Epithelial cell of esophagus (primary cell): ENCODE measurements at regions not wholly inside any gene's neighbourhood (a gene's known extent, or its start where the extent isn't known, plus 50 kb on each side); places are given as distances from the start of the nearest gene placed in this dataset.
A peak's percentile ranks its signal among the peaks of the same experiment; 100 is the strongest.

Source experiments
- DNase-seq: peaks from one replicate; pipeline ENCODE4 v3.0.0; 2010; ENCODE audit warnings: low read depth
- H3K4me3 ChIP-seq: 2 replicates; pipeline ENCODE4 v1.5.1; 2011; ENCODE audit warnings: mild to moderate bottlenecking, low read length, control low read depth
- TF ChIP-seq, protein P1 (sequence below): IDR thresholded peaks from 2 replicates; pipeline ENCODE4 v1.5.1; 2011; ENCODE audit warnings: low read depth, mild to moderate bottlenecking, low read length, control low read depth, inconsistent platforms; ENCODE audit not compliant: insufficient read depth; ENCODE audit errors: missing control alignments

DNA sequence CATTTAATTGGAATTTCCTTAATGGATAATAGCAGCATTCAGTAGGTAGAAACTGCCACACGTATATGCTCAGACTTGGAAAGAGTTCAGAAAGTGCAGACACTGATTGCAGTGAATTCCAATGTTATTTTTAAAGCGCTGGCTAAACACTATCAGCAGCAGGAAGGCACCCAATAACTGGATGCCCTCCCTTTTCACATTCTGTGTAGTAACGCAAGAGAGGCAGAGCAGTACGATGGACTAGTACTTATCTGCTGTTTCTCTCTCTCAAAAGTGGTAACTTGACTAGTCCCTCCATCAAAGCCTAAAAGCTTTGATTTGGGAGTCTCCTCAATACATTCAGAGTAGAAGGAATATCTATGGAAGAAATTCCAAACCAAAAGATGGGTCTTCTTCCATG, 791.0 kb downstream of the TMTC2 start:
- DNase-seq = peak; percentile 7
- no peak overlapping the region for H3K4me3 ChIP-seq
- TF ChIP-seq, protein P1, sequence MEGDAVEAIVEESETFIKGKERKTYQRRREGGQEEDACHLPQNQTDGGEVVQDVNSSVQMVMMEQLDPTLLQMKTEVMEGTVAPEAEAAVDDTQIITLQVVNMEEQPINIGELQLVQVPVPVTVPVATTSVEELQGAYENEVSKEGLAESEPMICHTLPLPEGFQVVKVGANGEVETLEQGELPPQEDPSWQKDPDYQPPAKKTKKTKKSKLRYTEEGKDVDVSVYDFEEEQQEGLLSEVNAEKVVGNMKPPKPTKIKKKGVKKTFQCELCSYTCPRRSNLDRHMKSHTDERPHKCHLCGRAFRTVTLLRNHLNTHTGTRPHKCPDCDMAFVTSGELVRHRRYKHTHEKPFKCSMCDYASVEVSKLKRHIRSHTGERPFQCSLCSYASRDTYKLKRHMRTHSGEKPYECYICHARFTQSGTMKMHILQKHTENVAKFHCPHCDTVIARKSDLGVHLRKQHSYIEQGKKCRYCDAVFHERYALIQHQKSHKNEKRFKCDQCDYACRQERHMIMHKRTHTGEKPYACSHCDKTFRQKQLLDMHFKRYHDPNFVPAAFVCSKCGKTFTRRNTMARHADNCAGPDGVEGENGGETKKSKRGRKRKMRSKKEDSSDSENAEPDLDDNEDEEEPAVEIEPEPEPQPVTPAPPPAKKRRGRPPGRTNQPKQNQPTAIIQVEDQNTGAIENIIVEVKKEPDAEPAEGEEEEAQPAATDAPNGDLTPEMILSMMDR = no peak

DNA sequence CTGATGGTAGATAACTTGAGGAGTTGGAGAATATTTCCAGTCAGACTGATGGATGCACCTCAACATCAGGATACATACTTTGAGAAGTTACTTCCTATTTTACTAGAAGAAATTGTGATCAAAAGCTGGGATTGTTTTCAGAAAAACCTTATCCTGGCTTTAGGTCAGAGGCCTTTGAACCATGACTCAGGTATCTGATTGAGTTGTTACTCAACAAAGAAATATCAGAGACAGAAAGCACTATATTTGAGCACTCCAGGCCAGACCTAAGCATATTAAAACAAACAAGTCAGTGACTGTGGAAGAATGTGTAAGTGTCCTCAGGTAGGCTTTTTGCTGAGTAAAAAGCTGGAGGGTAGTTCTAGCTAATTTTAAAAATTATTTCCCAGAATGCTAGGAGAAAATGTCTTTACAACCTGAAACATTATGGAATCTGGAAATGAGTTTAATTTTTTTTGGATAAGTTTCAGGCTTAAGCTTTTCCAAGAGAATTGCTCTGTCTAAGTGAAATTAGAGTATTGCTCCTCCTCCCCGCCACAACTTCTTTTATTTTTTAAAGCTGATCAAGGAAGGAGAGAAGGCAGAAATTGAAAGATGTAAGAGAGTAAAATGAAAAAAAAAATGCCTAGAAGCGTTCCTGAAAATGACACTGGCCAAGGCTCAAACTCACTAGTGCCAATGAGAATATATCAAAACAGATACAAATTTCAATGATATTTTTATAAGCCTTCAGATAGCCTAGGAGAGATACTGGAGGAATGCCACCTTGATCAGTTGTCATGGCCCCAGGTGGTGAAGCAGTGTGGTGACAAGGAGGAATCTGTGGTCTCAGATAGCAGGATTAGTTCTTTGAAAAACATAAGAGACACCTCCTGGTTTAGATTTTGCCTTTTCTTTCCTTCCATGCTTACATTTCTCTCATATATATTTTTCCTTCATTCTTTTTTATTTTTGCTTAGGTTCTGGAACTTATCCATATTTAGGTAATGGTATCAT, 790.3 kb downstream of the TMTC2 start:
- TF ChIP-seq, protein P1 = no peak
- H3K4me3 ChIP-seq = no peak overlapping the region
- no peak for DNase-seq

DNA sequence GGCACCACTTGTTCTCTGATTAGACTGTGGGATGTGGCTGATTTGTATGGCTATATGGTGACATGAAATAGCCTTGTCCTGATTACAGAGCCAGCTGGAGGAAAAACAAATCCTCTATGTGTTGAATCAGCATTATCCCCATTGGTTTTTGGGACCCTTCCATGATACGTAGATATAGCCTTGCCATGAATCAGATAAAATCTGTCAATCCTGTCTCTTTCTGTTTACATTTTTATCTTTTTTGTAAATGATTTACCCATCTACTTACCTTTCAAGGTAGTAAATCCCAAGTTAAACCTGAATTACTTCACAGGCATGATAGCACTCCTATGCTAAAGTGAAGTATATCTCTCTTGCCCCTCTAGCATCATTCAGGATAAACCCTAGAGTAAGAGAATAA, 789.3 kb downstream of the TMTC2 start:
- TF ChIP-seq, protein P1 = no peak
- no peak overlapping the region for H3K4me3 ChIP-seq
- DNase-seq = no peak

DNA sequence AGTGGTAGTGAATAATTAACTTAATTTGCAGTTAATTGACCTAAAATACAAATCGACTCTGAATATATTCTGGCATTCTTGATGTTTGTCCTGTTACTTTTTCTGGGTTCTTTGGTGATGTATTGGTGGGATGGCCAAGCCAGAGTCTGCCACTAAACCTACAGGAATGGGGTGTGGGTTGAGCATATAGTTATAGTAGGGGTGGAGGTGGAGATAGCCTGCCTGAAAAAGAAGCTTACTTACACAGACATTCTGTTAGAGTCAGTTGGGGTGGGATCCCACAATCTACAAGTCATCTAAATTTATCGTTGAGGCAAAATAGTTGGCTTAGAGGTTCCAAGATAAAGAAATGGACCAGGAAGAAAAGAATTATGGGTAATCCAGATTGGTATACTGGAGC, 787.7 kb downstream of the TMTC2 start:
- H3K4me3 ChIP-seq = no peak overlapping the region
- TF ChIP-seq, protein P1 = no peak
- no peak for DNase-seq

DNA sequence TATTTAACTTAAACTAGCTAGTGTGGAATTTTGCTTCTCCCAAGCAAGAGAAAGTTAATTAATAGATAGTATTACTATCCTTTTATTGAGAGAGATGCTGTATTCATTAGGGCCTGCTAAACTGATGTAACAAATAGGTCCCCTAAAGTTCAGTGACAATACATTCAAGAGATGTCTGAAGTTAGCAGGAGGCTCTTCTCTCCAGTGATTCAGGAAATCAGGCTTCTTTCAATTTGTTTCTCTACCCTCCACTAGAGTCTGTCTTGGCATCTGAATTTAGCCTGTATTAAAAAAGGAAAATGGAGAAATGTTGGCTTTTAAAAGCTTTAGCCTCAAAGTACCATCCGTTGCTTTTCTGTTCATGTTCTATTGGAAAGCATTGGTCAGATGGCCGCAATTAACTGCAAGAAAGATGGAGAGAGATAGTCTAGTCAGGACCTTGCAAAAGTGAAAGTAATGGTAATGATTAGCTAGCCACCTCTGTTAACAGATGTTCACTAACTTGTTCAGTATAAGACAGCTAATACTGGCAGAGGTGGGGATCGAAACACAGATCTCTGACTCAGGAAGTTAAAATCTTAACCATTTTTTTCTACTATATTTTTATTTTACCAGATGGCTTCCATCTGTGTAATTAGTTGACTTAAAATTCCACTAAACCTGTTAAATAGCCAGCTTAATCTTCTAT, 786.8 kb downstream of the TMTC2 start:
- no peak for DNase-seq
- TF ChIP-seq, protein P1 = no peak
- H3K4me3 ChIP-seq = no peak overlapping the region

DNA sequence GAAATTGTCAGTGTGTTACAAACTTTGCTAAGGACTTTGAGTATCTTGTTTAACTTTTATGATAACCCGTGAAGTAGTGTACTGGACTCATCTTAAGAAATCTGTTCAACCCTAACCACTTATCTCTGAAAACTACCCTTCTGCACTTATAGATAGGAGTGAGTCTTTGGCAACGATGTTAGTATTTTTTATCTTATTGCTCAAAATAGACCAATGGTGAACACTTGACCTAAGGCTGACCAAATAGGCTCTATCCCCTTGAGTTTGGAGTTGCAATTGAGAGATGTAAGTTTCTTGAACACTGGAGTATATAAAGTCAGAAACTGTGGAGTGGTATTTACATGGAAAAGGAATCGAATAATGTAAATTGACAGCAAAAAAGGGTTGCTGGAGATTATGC, 786.1 kb downstream of the TMTC2 start:
- TF ChIP-seq, protein P1 = no peak
- DNase-seq = no peak
- H3K4me3 ChIP-seq = no peak overlapping the region
